DMS53 (cell line): ENCODE measurements at regions not wholly inside any gene's neighbourhood (a gene's known extent, or its start where the extent isn't known, plus 50 kb on each side); places are given as distances from the start of the nearest gene placed in this dataset.
"Not testable (repeated sequence)": the region's sequence is repeated elsewhere in the genome, so short reads cannot be mapped to it uniquely, and the experiment has no call there.

ENCODE experiments used
- DNase-seq: peaks from one replicate; lab custom pipeline; 2025; lab: John Stamatoyannopoulos, UW

DNA sequence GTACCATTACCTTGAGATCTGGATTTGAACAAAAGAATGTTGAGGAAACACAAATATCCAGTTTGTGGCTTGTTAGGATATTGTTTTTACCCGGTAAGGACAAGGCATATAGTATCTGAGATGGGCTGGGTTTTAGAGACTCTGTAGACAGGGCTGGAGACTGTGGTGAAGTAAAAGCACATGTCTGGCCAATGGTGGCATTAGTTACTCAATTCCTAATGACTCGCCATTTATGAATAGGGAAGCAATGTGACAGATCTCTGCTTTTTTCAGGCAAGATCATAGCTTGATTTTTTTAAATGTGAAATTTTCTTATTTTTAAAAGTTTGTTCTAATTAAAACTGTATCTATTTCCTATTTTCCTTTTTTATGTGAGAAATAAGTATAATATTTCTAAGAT, 371.1 kb upstream of the SPRY2 start:
- no peak for DNase-seq

DNA sequence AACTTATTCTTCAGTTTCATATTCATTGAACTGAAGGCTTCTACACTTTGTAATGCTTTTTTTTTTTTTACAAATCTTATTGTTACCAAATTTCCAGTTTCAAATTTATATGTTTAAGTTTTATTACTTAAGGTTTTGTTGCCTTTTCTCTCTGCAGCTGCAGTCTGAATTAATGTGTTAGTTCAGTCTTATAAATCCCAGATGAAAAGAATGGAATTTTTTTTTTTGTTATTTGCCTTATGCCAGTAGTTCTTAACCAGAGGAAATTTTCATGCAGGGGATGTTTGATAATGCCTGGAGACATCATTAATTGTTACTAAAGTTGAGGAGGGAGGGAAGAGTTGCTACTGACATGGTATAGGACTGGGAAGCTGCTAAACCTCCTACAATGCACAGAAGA, 367.9 kb upstream of the SPRY2 start:
- DNase-seq = no peak

DNA sequence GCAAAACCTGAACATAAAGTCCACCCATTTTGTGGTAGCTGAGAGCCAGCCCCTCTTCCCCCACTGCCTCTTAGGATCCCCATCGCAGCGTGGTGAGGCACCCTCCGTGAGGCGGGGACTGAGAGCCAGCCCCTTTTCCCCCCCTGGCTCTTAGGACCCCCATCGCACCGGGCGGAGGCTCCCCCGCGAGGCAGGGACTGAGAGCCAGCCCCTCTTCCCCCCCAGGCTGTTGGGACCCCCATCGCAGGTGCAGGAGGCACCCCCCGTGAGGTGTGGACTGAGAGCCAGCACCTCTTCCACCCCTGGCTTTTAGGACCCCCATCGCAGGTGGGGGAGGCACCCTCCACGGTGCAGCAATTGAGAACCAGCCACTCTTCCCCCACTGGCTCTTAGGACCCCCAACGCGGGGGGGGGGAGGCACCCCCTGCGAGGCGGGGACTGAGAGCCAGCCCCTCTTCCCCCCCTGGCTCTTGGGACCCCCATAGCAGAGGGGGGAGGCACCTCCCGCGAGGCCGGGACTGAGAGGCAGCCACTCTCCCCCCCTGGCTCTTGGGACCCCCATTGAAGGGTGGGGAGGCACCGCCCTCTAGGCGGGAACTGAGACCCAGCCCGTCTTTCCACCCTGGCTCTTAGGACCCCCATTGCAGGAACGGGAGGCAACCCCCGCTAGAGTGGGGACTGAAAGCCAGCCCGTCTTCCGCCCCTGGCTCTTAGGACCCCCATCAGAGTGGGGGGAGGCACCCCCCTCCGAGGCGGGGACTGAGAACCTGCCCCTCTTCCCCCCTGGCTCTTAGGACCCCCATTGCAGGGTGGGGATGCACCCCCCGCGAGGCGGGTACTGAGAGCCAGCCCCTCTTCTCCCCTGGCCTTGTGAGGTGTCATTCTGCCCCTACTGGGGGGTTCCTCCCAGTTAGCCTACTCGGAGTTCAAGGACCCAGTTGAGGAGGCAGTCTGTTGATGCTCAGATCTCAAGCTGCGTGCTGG, 366.4 kb upstream of the SPRY2 start:
- DNase-seq = no peak

DNA sequence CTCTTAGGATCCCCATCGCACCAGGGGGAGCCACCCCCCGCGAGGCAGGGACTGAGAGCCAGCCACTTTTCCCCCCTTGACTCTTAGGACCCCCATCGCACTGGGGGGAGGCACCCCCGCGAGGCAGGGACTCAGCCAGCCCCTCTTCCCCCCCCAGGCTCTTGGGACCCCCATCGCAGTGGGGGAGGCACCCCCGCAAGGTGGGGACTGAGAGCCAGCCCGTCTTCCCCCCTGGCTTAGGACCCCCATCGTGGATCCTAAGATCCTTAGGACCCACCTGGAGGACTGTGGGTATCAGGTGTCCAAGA, 365.2 kb upstream of the SPRY2 start:
- no peak for DNase-seq

DNA sequence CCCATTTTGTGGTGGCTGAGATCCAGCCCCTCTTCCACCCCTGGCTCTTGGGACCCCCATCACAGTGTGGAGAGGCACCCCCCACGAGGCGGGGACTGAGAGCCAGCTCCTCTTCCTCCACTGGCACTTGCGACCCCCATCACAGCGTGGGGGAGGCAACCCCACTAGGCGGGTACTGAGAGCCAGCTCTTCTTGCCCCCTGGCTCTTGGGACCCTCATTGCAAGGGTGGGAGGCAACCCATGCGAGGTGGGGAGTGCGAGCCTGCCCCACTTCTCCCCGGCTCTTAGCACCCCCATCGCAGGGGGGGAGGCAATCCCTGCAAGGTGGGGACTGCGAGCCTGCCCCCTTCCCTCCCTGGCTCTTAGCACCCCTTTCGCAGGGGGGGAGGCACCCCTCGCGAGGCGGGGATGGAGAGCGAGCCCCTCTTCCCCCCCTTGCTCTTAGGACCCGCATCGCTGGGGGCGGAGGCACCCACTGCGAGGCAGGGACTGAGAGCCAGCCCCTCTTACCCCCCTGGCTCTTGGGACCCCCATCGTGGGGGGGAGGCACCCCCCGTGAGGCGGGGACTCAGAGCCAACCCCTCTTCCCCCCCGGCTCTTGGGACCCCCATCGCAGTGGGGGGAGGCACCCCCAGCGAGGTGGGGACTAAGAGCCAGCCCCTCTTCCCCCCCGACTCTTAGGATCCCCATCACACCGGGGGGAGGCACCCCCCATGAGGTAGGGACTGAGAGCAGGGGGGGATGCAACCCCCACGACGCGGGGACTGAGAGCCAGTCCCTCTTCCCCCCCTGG, 364.6 kb upstream of the SPRY2 start:
- DNase-seq = no peak

DNA sequence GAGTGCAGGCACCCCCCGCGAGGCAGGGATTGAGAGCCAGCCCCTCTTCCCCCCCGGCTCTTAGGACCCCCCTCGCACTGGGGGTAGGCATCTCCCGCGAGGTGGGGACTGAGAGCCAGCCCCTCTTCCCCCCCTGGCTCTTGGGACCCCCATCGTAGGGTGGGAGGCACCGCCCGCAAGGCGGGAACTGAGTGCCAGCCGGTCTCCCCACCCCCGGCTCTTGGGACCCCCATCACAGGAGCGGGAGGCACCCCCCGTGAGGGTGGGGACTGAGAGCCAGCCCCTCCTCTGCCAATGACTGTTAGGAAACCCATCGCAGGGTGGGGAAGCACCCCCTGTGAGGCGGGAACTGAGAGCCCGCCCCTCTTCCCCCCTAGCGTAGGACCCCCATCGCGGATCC, 363.4 kb upstream of the SPRY2 start:
- DNase-seq = no peak

DNA sequence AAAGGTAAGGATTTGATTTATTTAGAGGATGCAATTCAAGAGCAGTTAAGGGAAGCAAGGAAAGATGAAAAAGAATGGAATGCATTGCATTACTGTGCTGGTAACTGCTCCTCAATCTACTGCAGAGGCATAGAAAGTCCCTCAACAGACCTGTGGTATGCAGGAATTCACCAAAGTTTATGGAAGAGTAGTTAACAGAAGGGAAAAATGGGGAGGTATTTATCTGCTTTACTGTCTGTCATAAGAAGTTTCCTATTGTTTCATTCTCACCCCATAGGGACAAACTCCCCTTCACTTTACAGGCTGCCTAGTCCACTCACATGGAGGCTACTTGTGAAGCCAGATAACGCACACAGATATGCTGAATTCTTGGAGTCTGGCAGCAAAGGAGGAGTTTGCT, 354.9 kb upstream of the SPRY2 start:
- no peak for DNase-seq

DNA sequence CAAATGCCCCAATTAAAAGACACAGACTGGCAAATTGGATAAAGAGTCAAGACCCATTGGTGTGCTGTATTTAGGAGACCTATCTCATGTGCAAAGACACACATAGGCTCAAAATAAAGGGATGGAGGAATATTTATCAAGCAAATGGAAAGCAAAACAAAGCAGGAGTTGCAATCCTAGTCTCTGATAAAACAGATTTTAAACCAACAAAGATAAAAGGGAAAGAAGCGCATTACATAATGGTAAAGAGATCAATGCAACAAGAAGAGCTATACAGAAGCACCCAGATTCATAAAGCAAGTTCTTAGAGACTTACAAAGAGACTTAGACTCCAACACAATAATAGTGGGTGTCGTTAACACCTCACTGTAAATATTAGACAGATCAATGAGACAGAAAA, 350.9 kb upstream of the SPRY2 start:
- DNase-seq = not testable (repeated sequence)

DNA sequence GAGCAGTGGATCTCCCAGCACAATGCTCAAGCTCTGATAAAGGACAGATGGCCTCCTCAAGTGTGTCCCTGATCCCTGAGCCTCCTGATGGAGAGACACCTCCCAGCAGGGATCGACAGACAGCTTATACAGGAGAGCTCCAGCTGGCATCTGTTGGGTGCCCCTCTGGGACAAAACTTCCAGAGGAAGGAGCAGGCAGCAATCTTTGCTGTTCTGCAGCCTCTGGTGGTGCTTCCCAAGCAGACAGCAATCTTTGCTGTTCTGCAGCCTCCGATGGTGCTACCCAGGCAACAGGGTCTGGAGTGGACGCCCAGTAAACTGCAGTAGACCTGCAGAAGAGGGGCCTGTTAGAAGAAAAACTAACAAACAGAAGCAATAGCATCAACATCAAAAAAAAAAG, 349.3 kb upstream of the SPRY2 start:
- DNase-seq = no peak

DNA sequence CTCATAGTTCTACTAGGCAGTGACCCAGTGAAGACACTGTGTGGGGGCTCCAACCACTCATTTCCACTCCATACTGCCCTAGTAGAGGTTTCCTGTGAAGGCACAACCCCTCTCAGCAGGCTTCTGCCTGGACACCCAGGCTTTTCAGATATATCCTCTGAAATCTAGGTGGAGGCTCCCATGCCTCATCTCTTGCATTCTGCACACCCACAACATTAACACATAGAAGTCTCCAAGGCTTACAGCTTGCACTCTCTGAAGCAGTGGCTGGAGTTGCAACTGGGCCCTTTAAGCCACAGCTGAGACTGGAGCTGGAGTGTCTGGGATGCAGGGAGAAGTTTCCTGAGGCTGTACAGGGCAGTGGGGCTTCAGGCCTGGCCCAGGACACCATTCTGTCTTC, 347.7 kb upstream of the SPRY2 start:
- DNase-seq = no peak

DNA sequence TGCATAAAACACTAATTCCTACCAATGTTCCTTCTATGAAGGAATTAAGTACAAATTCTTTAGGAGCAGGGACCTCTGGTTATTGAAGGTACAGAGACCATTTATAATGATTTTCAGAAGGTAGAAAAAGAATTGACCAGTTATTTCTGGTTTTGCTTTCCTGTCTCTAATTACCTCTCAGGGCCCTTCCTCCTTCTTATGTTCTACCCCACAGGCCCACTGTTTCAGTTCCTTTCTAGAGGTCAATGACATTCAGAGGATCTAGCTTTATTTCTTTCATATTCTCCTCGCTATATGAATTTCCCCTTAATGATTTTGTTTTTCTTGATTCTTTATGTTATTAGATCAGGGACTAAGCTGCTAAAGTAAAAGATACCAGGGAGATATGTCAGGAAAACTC, 345.0 kb upstream of the SPRY2 start:
- DNase-seq = no peak

DNA sequence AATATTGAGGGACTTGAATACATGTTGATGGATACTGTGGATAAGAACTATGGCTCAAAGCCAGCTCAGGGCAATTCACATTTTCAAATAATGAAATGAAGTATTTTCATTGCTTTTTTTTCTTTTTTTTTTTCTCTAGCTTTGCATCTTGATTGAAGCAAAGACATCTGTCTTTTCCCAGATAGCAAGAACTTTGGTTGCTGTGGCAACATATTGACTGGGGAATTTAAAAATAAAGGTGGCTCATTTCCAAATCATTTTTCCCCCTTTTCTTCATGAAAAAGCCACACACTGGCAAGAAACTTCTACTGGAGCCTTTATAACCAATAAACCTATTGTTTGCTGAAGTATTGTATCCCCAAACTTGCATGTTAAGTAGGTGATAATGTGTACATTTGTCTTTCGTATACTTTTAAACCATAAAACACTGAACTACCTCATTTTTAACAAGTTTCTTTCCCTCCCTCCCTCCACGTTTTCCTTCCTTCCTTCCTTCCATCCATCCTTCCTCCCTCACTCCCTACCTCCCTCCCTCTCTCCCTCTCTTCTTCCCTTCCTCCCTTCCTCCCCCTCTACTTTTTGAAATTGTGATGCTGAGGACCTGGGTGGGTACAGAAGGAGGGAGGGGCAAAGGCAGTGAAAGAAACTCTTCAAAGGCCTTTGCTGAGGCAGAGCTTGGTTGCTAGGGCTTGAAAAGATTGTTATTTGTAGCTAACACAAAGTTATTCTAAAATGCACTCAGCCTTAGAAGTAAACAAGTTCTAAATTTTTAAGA, 343.5 kb upstream of the SPRY2 start:
- no peak for DNase-seq

DNA sequence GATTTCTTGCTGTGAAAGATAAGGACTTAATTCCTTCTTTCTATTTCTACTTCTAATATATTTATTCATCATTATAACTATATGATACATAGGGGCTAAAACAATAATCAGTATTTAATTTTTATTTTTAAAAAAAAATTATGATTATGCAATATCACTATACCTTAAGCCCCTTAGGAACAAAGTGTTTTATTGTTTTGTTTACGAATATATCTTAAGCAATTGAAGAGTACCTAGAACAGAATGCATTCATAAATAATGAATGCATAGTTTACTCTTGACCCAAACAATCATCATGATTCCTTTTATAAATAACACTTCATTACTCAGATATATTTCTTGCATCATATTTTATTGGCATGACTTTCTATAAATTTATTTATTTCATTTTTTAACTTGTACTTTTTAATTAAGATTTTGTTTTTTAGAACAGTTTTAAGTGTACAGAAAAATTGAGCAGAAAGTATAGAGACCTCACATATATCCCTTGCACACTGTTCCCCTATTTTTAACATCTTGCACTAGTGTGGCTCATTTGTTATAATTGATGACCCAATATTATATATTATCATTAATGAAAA, 339.9 kb upstream of the SPRY2 start:
- DNase-seq = no peak

DNA sequence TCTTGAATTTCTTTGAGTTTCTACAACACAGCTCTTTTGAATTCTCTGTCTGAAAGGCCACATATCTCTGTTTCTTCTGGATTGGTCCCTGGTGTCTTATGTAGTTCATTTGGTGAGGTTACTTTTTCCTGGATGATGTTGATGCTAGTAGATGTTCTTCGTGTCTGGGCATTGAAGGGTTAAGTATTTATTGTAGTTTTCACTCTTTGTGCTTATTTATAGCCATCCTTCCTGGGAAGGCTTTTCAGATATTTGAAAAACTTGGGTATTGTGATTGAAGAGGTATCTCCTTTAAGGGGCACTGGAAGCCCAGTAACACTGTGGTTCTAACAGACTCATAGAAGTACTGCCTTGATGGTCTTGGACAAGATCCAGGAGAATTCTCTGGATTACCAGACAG, 338.5 kb upstream of the SPRY2 start:
- DNase-seq = no peak

DNA sequence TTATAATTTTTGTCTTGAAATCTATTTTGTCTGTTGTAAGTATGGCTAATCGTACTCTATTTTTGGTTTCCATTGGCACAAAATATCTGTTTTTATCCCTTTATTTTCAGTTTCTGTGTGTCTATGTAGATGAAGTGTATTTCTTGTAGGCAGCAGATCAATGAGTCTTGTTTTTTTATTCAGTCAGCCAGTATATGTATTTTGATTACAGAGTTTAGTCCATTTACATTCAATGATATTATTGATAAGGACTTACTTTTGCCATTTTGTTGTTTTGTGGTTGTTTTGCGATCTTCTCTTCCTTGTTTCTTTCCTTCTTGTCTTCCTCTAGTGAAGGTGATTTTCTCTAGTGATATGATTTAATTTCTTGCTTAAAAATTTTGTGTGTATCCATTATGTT, 336.3 kb upstream of the SPRY2 start:
- DNase-seq = no peak

DNA sequence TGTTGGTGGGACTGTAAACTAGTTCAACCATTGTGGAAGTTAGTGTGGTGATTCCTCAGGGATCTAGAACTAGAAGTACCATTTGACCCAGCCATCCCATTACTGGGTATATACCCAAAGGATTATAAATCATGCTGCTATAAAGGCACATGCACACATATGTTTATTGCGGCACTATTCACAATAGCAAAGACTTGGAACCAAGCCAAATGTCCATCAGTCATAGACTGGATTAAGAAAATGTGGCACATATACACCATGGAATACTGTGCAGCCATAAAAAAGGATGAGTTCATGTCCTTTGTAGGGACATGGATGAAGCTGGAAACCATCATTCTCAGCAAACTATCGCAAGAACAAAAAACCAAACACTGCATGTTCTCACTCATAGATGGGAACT, 334.5 kb upstream of the SPRY2 start:
- not testable (repeated sequence) for DNase-seq

DNA sequence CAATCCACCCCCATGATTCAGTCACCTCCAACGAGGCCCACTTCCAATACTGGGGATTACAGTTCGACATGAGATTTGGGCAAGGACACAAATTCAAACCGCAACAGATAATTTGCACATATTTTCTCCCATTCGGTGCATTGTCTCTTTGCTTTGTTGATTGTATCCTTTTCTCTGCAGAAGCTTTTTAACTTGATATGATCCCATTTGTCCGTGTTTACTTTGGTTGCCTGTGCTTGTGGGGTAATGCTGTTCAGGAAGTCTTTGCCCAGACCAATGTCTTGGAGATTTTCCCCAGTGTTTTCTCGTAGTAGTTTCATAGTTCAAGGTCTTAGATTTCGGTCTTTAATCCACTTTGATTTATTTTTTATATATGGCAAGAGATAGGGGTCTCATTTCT, 330.8 kb upstream of the SPRY2 start:
- no peak for DNase-seq

DNA sequence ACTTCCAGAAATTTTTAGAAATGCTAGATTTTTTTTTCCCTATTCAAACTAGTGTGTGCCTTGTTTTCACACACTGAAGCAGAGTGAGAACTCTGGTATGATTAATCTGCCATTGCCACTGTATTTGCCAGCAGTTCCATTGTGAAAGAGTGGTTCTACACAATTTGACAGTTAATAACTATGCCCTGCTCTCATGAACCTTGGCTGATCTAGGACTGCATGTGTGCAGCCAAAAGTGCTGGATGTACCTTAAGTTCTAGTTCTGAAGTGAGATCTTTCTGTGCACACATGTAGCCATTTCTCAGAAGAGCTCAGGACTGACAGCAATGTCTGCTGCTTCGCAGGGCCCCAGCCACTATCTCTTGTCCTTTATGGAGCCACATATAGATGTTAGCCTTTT, 328.2 kb upstream of the SPRY2 start:
- no peak for DNase-seq

DNA sequence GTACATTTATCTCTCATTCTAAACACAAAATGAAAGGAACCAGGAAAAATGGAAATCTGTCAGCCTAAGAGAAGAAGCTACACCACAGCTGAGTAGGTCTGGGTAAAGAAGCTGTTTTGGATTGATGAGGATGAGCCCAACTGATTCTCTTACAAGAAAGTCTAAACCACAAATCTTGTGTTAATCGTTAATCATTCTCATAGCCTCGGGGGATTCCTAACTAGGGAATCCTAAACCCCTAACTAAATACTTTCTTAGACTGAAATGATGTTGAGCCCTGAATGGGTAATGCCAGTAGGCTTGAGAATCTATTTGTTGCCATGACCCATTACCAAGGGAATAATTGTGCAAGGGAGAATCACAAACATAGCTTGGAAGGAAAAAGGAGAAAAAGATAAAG, 327.5 kb upstream of the SPRY2 start:
- no peak for DNase-seq

DNA sequence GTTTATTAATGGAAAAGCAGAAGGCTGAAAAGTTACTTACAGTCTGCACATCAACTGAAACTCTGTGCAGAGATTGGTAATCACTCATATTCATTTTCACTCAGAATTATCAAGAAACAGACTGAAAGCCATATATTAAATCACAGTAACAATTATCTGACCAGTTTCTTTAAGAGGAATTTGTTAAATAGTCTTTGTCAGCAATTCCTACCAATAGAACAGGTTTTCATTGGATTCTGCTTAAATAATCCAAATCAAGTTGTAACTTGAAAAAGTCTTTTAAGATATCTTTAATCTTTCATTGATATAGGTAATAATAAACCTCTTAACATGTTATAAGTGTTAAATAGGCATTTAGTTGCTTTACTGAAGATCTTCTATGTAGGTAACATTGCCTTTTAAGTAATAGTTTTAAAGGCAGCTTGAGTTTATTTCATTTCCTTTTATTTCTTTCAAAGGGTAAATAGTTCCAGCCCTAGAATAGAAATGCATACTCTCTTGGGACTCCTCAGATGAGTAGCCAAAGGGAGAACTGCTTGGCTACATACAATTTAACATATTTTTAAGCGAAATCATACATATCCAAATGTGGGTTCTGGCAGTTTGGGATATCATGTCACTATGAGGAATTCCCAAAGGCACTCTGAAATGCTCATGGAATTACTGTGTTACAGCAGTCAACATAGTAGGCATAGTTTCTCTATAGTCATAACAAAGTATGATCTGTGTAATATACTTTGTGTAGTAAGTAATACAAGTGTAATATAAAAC, 326.0 kb upstream of the SPRY2 start:
- DNase-seq = no peak

DNA sequence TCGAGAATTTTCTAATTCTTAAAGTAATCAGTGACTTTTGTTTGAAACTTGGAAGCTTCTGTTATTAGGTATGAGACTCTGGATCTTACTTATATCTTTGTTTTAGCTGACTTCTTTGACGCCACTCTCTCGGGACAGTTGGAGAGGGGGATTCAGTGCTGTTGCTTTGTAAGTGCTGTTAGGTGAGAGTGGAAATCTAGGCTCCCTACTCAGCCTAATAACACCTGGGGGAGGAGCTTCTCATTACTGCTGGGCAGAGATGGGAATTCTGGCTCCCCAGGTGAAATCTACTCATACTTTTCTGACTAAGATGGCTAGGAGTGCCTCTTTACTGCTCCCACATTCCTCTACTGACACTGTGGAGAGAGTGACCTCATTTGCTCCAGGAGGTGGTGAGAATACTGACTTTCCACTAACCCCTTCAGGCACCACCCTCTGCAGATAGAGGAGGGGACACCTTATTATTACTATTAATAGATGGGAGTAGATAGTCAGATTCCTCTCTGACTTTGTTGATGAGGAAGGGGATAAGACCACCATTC, 324.9 kb upstream of the SPRY2 start:
- DNase-seq = no peak
